ENCODE measurements at regions not wholly inside any gene's neighbourhood (a gene's known extent, or its start where the extent isn't known, plus 50 kb on each side); places are given as distances from the start of the nearest gene placed in this dataset.

GRCh38 chr2:103788389-103788788 is 1026.6 kb downstream of the TMEM182 start:
- TF ChIP-seq CTCF (IDR thresholded peaks at IDR 0.05; ENCODE audit: insufficient read depth, low read length) (no peak), POLR2AphosphoS5 (IDR thresholded peaks at IDR 0.05; ENCODE audit: low read depth) (no peak)

Measured in HL-60 (cell line).